ENCODE measurements at regions not wholly inside any gene's neighbourhood (a gene's known extent, or its start where the extent isn't known, plus 50 kb on each side); places are given as distances from the start of the nearest gene placed in this dataset.

GRCh38 chr7:17617380-17617779 lies 318.9 kb downstream of the AHR start:
- DNase-seq, result no peak

- no peak for DNase-seq
Observed at GRCh38 chr7:17617857-17618651, 319.6 kb downstream of the AHR start.

DNA sequence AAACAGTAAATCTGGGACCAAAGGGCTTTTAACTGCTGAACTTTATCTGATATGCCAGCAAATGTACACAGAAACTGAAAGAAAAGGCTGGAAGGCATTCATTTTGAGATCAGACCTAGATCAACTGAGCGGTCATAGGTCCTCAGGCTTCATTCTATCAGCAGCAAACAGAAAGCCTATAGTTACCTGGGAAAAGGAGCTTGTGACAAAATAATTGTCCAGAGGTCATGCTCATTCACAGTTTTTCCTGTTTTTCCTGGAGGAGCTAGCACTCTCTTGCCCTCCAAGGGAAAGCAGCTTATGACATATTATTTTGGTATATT lies 320.2 kb downstream of the AHR start:
- no peak for DNase-seq

GRCh38 chr7:17619196-17619818 lies 320.9 kb downstream of the AHR start:
- no peak for DNase-seq

DNA sequence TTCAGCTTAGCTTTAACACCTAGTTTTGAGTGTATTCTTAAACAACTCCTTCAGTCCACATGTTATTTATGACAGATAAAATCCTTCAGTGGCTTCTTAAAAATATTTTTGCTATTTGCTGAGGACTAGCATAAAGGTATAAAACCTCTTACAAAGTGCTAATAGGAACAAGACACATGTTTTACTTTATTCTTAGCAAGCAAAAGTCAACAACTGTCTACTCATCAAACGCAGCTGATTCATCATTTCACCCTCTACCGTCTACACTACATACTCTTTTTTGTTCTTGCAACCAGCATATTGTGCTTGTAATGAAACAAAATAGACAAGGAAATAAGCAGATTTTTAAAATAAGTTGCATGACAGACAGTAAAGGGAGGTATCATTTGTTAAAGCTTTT lies 319.7 kb downstream of the SNX13 start:
- DNase-seq, result no peak

DNA sequence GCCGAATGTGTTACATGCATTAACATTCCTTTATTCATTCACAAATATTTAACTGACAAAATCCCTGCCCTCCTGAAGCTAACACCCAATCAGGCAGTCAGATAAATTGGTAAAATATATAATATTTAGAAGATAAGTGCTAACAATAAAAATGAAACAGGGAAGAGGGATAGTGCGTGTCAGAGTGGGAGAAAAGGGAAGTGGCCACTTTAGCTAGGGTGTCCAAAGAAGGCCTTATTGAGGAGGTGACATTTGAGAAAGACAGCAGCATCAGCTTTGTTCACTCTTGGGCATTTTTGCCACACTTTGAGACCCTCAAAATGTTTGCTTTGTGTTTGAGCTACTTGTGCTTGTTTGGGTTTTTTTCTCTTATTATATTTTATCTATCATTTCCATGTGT lies 317.8 kb downstream of the SNX13 start:
- no peak for DNase-seq

- DNase-seq, result no peak
Observed at GRCh38 chr7:17623546-17624185, 316.6 kb downstream of the SNX13 start.

DNA sequence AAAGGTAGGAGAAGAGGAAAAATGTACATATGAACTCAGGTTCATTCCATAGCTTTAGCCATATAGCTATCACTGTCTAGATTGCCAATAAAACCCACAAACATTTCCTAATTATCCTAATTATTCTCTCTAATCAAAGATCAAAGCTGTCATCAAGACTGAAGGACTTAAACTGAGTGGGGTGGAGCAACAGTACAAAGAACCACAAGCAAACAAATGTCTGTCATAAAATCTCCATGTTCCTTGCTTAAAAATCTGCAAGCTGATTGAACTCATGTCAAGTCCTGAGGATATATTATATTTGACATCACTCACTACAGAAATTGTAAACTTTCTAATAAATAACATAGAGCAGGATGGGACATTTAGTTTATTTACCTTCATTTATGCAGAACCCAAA lies 315.9 kb downstream of the SNX13 start:
- no peak for DNase-seq

GRCh38 chr7:17625043-17625442 lies 315.3 kb downstream of the SNX13 start:
- no peak for DNase-seq

DNA sequence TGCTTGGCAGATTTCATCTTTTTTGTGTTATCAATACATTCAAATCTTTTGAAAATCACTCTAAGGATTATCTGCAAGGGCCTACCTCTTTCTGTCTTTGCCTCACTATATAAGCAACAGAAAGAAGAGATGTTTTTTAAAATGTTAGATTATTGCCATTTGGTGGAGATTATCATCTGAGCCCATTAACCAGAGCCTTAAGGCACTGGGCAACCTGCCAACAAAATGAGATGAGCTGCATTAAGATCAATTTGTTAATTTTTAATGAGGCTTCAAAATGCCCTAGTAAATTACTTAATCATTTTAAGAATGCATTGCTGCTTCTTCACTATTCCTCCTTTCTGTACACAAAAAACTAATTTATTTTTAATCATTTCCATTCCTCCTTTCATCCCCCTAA lies 314.1 kb downstream of the SNX13 start:
- no peak for DNase-seq

DNA sequence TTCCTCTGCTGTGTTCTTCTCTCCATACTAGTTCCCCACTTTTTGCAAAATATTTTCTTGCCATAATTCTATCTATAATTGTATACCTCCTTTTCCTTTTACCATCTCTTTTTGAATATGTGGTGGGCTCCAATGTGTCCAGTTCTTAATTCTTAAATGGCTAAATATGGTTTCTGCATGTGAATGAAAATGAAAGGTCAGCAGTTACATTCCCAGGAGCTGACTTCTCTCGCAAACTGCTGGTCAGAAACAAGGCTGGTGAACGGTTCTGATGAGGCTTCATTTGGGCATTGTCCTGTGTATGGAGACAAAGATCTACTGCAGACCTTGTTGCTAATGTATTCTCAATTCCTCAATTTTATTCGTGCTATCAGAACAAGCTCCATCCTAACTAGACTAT lies 309.2 kb downstream of the SNX13 start:
- DNase-seq, result no peak

- DNase-seq, result no peak
Observed at GRCh38 chr7:17632384-17632783, 307.9 kb downstream of the SNX13 start.

DNA sequence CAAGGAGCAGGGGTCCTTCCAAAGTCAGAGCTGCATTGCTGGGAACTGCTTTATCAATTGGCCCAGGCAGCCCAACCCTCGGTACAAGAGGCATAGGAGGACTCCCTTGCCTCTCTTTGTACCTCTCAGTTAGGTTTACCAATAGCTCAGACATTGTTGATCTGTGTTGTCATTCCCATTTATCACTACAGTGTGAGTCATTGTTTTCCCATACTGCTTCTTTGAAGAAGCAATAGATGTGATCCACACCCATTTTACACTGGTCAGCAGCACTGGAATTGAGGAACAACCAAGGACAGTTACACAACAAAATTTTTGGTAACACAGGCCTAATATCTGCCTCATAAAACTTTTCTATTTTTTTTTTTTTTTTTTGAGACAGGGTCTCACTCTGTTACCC lies 307.2 kb downstream of the SNX13 start:
- peak in 1 of 2 donors; percentile 4 for DNase-seq

DNA sequence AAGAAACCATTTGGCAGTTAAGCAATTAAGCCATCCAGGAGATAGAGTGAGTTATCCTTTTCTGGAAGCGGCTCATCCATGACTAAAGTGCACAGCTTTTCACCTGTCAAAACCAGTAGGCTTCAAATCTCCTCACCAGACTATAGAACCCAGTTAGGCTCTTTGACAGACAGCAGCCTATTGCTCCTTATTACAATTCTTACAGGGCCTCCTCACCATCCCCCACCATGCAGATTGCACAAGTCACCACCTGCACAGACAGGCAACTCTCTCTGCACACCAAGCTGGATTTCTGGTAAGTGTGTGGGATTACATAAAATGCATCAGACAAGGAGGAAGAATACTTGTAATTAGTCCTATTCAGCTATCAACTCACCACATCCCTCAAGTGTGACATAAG lies 301.6 kb downstream of the SNX13 start:
- DNase-seq, result no peak

- peak in 1 of 2 donors; percentile 34 for DNase-seq
Observed at GRCh38 chr7:17640730-17641377, 299.4 kb downstream of the SNX13 start.

GRCh38 chr7:17645500-17645899 lies 294.8 kb downstream of the SNX13 start:
- DNase-seq, result no peak

- DNase-seq, result no peak
Observed at GRCh38 chr7:17646253-17646956, 293.9 kb downstream of the SNX13 start.

GRCh38 chr7:17651341-17651740 lies 289.0 kb downstream of the SNX13 start:
- DNase-seq, result no peak

- no peak for DNase-seq
Observed at GRCh38 chr7:17651863-17652385, 288.4 kb downstream of the SNX13 start.

DNA sequence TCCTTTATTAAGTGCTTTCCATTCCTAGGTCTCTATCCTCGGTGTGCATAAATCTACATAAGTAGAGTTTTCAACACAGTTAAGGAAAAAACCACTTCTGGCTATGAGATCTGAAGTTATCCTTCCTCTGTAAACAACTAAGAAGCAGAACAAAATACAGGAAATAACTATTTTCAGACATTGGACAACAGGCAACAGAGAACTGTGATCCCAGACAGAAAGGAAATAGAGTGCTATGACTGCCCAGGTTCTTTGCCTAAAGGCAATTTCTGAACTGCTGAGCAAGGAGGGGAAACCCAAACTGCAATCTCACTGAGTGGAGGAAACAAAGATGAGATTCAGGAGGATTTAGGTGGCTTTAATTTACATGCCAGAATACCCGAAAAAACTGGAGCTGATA lies 285.4 kb downstream of the SNX13 start:
- DNase-seq, result no peak

DNA sequence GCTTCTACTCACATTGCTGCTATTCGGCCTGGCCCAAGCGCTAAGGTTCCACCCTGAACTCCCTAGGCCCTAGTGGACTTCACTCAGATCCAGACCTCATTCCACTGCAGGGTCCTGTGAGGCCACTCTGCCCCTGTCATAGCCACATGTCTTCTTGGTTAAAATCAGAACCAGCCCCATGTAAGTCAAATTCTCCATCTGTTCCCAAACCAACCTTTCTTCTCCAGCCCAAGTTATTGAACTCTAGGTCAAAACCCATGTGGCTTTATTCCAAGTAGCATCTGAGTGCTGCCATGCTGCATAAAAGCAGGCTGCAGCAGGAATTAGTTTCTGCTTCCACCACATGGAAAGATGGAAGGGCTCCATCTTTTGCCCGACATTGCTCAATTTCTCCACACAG lies 281.2 kb downstream of the SNX13 start:
- DNase-seq, result no peak

DNA sequence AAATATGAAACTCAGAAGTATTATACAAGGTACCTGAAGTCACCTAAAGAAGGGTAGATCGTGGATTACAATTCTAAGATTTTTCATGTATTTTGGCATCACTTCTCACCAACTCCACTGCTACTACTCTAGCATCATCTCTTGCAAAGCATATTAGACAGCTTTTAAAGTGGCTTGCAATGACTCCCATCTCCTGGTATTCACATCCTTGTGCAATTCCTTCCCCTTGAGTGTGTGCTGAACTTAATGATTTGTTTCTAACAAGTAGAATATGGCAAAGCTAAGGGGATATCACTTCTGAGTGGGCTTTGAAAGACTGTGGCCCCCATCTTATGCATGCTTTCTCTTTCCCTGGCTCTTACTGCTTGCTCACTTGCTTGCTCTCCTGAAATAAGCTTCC lies 280.2 kb downstream of the SNX13 start:
- DNase-seq, result no peak

DNA sequence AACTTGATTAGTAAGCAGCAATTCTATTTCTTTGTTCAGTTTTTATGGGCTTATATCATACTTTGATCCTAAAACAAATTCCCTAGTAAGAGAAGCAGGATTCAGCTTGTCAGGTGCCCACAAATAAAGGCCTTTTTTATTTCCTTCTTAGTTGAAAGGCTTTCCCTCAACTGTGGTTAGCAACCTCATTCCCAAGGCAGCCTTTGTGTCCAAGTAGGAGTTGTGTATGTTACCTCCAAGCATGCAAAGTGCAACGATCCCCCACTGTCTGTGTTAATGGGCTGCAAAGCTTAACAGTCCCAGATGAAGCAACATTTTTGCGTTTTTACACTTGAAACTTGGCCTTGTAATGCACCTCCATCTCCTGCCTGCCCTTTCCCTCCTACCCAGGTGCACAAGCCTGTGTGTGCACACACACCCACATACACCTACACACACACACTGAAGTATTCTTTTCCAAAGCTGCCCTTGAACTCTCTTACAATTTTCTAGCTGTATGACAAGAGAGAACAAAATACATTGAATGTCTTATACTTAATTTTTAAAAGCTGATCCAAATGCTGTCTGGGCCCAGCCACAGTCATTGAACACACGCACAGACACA lies 278.2 kb downstream of the SNX13 start:
- no peak for DNase-seq

All from CD4-positive, alpha-beta T cell treated with Interleukin-1 beta for 1 hour (primary cell).